Esophagus muscularis mucosa (tissue), 4 donors: ENCODE measurements at regions not wholly inside any gene's neighbourhood (a gene's known extent, or its start where the extent isn't known, plus 50 kb on each side); places are given as distances from the start of the nearest gene placed in this dataset.

Experiments
- DNase-seq: peaks from one replicate; pipeline ENCODE4 v3.0.0-alpha.2; 2017; ENCODE audit errors: extremely low spot score
- H3K27ac ChIP-seq, 4 donors: fragments of 200-600 bp; sonication (generic); replicated peaks in 1 of 4; 1 replicate in 3 of 4; 2 replicates in 1 of 4; pipeline ENCODE4 v1.5.1; 2016 to 2019; ENCODE audit warnings: mild to moderate bottlenecking in 1 of 4
- H3K27me3 ChIP-seq, 4 donors: fragments of 200-600 bp; sonication (generic); one replicate each; pipeline versions ENCODE4 v1.5.1 to v1.6.0; 2016 to 2019
- H3K36me3 ChIP-seq, 4 donors: fragments of 200-600 bp; sonication (generic); one replicate each; pipeline ENCODE4 v1.5.1; 2016 to 2019
- H3K4me1 ChIP-seq, 4 donors: fragments of 200-600 bp; sonication (generic); one replicate each; pipeline ENCODE4 v1.5.1; 2016 to 2019
- H3K4me3 ChIP-seq, 4 donors: fragments of 200-600 bp; sonication (generic); 1 replicate in 2 of 4; 2 replicates in 2 of 4; pipeline ENCODE4 v1.5.1; 2016 to 2019; ENCODE audit warnings: mild to moderate bottlenecking in 4 of 4, moderate library complexity in 1 of 4
- H3K9me3 ChIP-seq, 4 donors: fragments of 200-600 bp; sonication (generic); 1 replicate in 3 of 4; 2 replicates in 1 of 4; pipeline ENCODE4 v1.5.1; 2016 to 2019
- CTCF ChIP-seq, 3 experiments: fragments of 200-600 bp in 2 of 3; fragments of 450-650 bp in 1 of 3; sonication (generic) in 2 of 3; IDR thresholded peaks; one replicate each; pipeline ENCODE4 v1.5.1; 2017 to 2019; ENCODE audit warnings: antibody characterized with exemption in 3 of 3, mild to moderate bottlenecking in 2 of 3, moderate library complexity in 1 of 3
- EP300 ChIP-seq: sonication (generic); formaldehyde crosslinking; IDR thresholded peaks from one replicate; pipeline ENCODE4 v1.6.1; 2017; ENCODE audit warnings: antibody characterized with exemption
- POLR2A ChIP-seq: fragments of 450-650 bp; IDR thresholded peaks from one replicate; pipeline ENCODE4 v1.6.1; 2017; ENCODE audit warnings: antibody characterized with exemption, moderate library complexity, mild to moderate bottlenecking, low read depth
- POLR2AphosphoS5 ChIP-seq, 2 donors: sonication (generic); formaldehyde crosslinking; IDR thresholded peaks; one replicate each; pipeline ENCODE4 v1.6.1; 2017; ENCODE audit warnings: antibody characterized with exemption in 2 of 2
- WGBS: methylation state at CpG from one replicate; pipeline ENCODE4 v1.1.5; 2018; 5-methylcytosine and 5-hydroxymethylcytosine counted together
- intact Hi-C: fragments of 100-400 bp; cut with DNase I; formaldehyde crosslinking; loops from one replicate; pipeline ENCODE4 v1.15.1; 2023

- H3K4me3 ChIP-seq: no peak overlapping the region
- no peaks in the 10 kb centered on the region for H3K36me3 ChIP-seq
- intact Hi-C loops: no loop called here
- H3K9me3 ChIP-seq: no peaks in the 10 kb centered on the region
- 88% methylated on average over 2 of the region's 2 CpGs for WGBS
- no peaks in the 10 kb centered on the region for H3K27me3 ChIP-seq
- DNase-seq: no peak
- no peak overlapping the region for H3K27ac ChIP-seq
- TF ChIP-seq POLR2A (no peak), EP300 (no peak), POLR2AphosphoS5 (IDR thresholded peaks at IDR 0.05) (no peak), CTCF (IDR thresholded peaks at IDR 0.05) (no peak)
- no peaks in the 10 kb centered on the region for H3K4me1 ChIP-seq
Measured at GRCh38 chr6:74113901-74114300, 417.9 kb downstream of the CD109 start.

GRCh38 chr6:74103417-74103816 is 407.4 kb downstream of the CD109 start:
- Histone ChIP-seq H3K27ac (no peak overlapping the region), H3K4me1 (peaks cover 0 to 19% (median 4%) of the 10 kb centered on the region in 4 donors), H3K4me3 (no peak overlapping the region), H3K36me3 (no peaks in the 10 kb centered on the region), H3K9me3 (no peaks in the 10 kb centered on the region), H3K27me3 (no peaks in the 10 kb centered on the region)
- DNase-seq: no peak
- intact Hi-C loops: no loop called here
- TF ChIP-seq CTCF (IDR thresholded peaks at IDR 0.05) (no peak), POLR2A (no peak), POLR2AphosphoS5 (IDR thresholded peaks at IDR 0.05) (no peak), EP300 (no peak)

- intact Hi-C loops: no loop called here
- Histone ChIP-seq H3K9me3 (no peaks in the 10 kb centered on the region), H3K27ac (no peak overlapping the region), H3K36me3 (no peaks in the 10 kb centered on the region), H3K4me1 (peaks cover 0 to 19% (median 4%) of the 10 kb centered on the region in 4 donors), H3K27me3 (no peaks in the 10 kb centered on the region), H3K4me3 (no peak overlapping the region)
- DNase-seq: no peak
- TF ChIP-seq CTCF (IDR thresholded peaks at IDR 0.05): no peak
- TF ChIP-seq POLR2AphosphoS5 (IDR thresholded peaks at IDR 0.05): no peak
- TF ChIP-seq POLR2A: no peak
- TF ChIP-seq EP300: no peak
Measured at GRCh38 chr6:74100719-74101287, 404.8 kb downstream of the CD109 start.

- Histone ChIP-seq H3K27ac (no peak overlapping the region), H3K27me3 (no peaks in the 10 kb centered on the region), H3K9me3 (no peaks in the 10 kb centered on the region), H3K4me3 (no peak overlapping the region), H3K36me3 (no peaks in the 10 kb centered on the region), H3K4me1 (peaks cover 2 to 16% (median 9%) of the 10 kb centered on the region in 4 donors)
- no peak for DNase-seq
- TF ChIP-seq CTCF (IDR thresholded peaks at IDR 0.05) (no peak), POLR2AphosphoS5 (IDR thresholded peaks at IDR 0.05) (no peak), EP300 (no peak), POLR2A (no peak)
- intact Hi-C loops: no loop called here
Measured at GRCh38 chr6:74096329-74096728, 400.3 kb downstream of the CD109 start.

- Histone ChIP-seq H3K4me3 (no peak overlapping the region), H3K27me3 (no peaks in the 10 kb centered on the region), H3K4me1 (peaks cover 6 to 13% (median 13%) of the 10 kb centered on the region in 4 donors), H3K36me3 (no peaks in the 10 kb centered on the region), H3K27ac (no peak overlapping the region), H3K9me3 (no peaks in the 10 kb centered on the region)
- intact Hi-C loops: no loop called here
- TF ChIP-seq POLR2A: no peak
- TF ChIP-seq CTCF (IDR thresholded peaks at IDR 0.05): no peak
- no peak for TF ChIP-seq POLR2AphosphoS5 (IDR thresholded peaks at IDR 0.05)
- no peak for TF ChIP-seq EP300
- DNase-seq: no peak
- 61% methylated on average over 1 of the region's 1 CpG for WGBS
Measured at GRCh38 chr6:74093361-74093760, 397.4 kb downstream of the CD109 start.
